HAP-1 (cell line): ENCODE measurements at regions not wholly inside any gene's neighbourhood (a gene's known extent, or its start where the extent isn't known, plus 50 kb on each side); places are given as distances from the start of the nearest gene placed in this dataset.

ENCODE experiments used
- DNase-seq, 2 experiments: peaks; one replicate each; pipeline ENCODE4 v3.0.0-alpha.2; 2016 to 2020; ENCODE audit warnings: low spot score in 2 of 2
- H3K27me3 ChIP-seq: fragments of 250-450 bp; sonication (Bioruptor Pico); 2 replicates; pipeline ENCODE4 v1.5.1; 2020; ENCODE audit warnings: low read depth, mild to moderate bottlenecking, moderate library complexity
- H3K36me3 ChIP-seq: fragments of 250-450 bp; sonication (Bioruptor Pico); replicated peaks from 2 replicates; pipeline ENCODE4 v1.5.1; 2020; ENCODE audit warnings: mild to moderate bottlenecking
- H3K4me1 ChIP-seq: fragments of 250-450 bp; sonication (Bioruptor Pico); 2 replicates; pipeline ENCODE4 v1.5.1; 2020; ENCODE audit warnings: mild to moderate bottlenecking
- H3K4me3 ChIP-seq: fragments of 250-450 bp; sonication (Bioruptor Pico); 2 replicates; pipeline ENCODE4 v1.5.1; 2020; ENCODE audit warnings: mild to moderate bottlenecking, moderate library complexity
- H3K9me3 ChIP-seq: fragments of 250-450 bp; sonication (Bioruptor Pico); 2 replicates; pipeline ENCODE4 v1.5.1; 2020; ENCODE audit warnings: mild to moderate bottlenecking, moderate library complexity
- in situ Hi-C: fragments of 300-500 bp; cut with MboI; formaldehyde crosslinking; loops from 3 replicates; pipeline ENCODE4 v1.14.3; 2020; ENCODE audit warnings: low sequenced_read_pairs, inconsistent platforms, mixed read lengths

GRCh38 chr13:34765446-34766180, 176.5 kb upstream of the NBEA start:
- Histone ChIP-seq H3K9me3 (no peaks in the 10 kb centered on the region; the same call in 1 of the 2 replicates), H3K27me3 (no peaks in the 10 kb centered on the region), H3K4me1 (no peaks in the 10 kb centered on the region), H3K4me3 (no peak overlapping the region), H3K36me3 (no peaks in the 10 kb centered on the region)
- in situ Hi-C loops: no loop called here
- DNase-seq: no peak

GRCh38 chr13:34767778-34768177, 174.3 kb upstream of the NBEA start:
- H3K4me3 ChIP-seq: no peak overlapping the region
- H3K4me1 ChIP-seq: no peaks in the 10 kb centered on the region
- no peaks in the 10 kb centered on the region for H3K36me3 ChIP-seq
- in situ Hi-C loops: no loop called here
- H3K27me3 ChIP-seq: no peaks in the 10 kb centered on the region
- H3K9me3 ChIP-seq: no peaks in the 10 kb centered on the region; the same call in none of the 2 replicates
- no peak for DNase-seq

GRCh38 chr13:34772206-34772605, 169.9 kb upstream of the NBEA start:
- Histone ChIP-seq H3K4me1 (peaks cover 4% of the 10 kb centered on the region), H3K4me3 (no peak overlapping the region), H3K36me3 (no peaks in the 10 kb centered on the region), H3K9me3 (no peaks in the 10 kb centered on the region; the same call in 1 of the 2 replicates), H3K27me3 (no peaks in the 10 kb centered on the region)
- DNase-seq: no peak
- in situ Hi-C loops: no loop called here

- peaks cover 7% of the 10 kb centered on the region for H3K4me1 ChIP-seq
- H3K4me3 ChIP-seq: no peak overlapping the region
- no peaks in the 10 kb centered on the region for H3K36me3 ChIP-seq
- no peak for DNase-seq
- in situ Hi-C loops: no loop called here
- no peaks in the 10 kb centered on the region; the same call in 1 of the 2 replicates for H3K9me3 ChIP-seq
- H3K27me3 ChIP-seq: no peaks in the 10 kb centered on the region
Measured at GRCh38 chr13:34772881-34773280, 169.2 kb upstream of the NBEA start.

GRCh38 chr13:34776390-34776981, 165.6 kb upstream of the NBEA start:
- Histone ChIP-seq H3K4me3 (no peak overlapping the region), H3K36me3 (no peaks in the 10 kb centered on the region), H3K27me3 (no peaks in the 10 kb centered on the region), H3K9me3 (no peaks in the 10 kb centered on the region), H3K4me1 (peaks cover 7% of the 10 kb centered on the region)
- no peak for DNase-seq
- in situ Hi-C loops: no loop called here

GRCh38 chr13:34777089-34777913, 164.8 kb upstream of the NBEA start:
- H3K27me3 ChIP-seq: no peaks in the 10 kb centered on the region
- H3K4me1 ChIP-seq: peaks cover 7% of the 10 kb centered on the region
- in situ Hi-C loops: no loop called here
- H3K4me3 ChIP-seq: no peak overlapping the region
- DNase-seq: peak; percentile 11 to 19
- H3K9me3 ChIP-seq: no peaks in the 10 kb centered on the region
- H3K36me3 ChIP-seq: no peaks in the 10 kb centered on the region

- no peaks in the 10 kb centered on the region for H3K27me3 ChIP-seq
- no peaks in the 10 kb centered on the region for H3K36me3 ChIP-seq
- in situ Hi-C loops: no loop called here
- no peak for DNase-seq
- H3K9me3 ChIP-seq: no peaks in the 10 kb centered on the region
- no peak overlapping the region for H3K4me3 ChIP-seq
- peaks cover 7% of the 10 kb centered on the region for H3K4me1 ChIP-seq
Measured at GRCh38 chr13:34777914-34778303, 164.2 kb upstream of the NBEA start.

GRCh38 chr13:34779171-34779570, 162.9 kb upstream of the NBEA start:
- H3K36me3 ChIP-seq: no peaks in the 10 kb centered on the region
- H3K9me3 ChIP-seq: 0 out of 2 replicates have a peak, but pooled peaks cover 2% of the 10 kb centered on the region
- no peaks in the 10 kb centered on the region for H3K27me3 ChIP-seq
- in situ Hi-C loops: no loop called here
- no peak for DNase-seq
- H3K4me1 ChIP-seq: peaks cover 7% of the 10 kb centered on the region
- no peak overlapping the region for H3K4me3 ChIP-seq

- DNase-seq: no peak
- Histone ChIP-seq H3K36me3 (no peaks in the 10 kb centered on the region), H3K4me3 (no peak overlapping the region), H3K9me3 (no peaks in the 10 kb centered on the region; the same call in 1 of the 2 replicates), H3K4me1 (no peaks in the 10 kb centered on the region), H3K27me3 (no peaks in the 10 kb centered on the region)
- in situ Hi-C loops: no loop called here
Measured at GRCh38 chr13:34793301-34793700, 148.8 kb upstream of the NBEA start.

GRCh38 chr13:34803756-34804155, 138.3 kb upstream of the NBEA start:
- H3K4me1 ChIP-seq: no peaks in the 10 kb centered on the region

GRCh38 chr13:34805347-34805746, 136.7 kb upstream of the NBEA start:
- no peaks in the 10 kb centered on the region for H3K27me3 ChIP-seq
- no peaks in the 10 kb centered on the region for H3K4me1 ChIP-seq
- H3K9me3 ChIP-seq: no peaks in the 10 kb centered on the region
- H3K36me3 ChIP-seq: no peaks in the 10 kb centered on the region
- in situ Hi-C loops: no loop called here
- no peak overlapping the region for H3K4me3 ChIP-seq
- no peak for DNase-seq

More at GRCh38 chr13:34803756-34804155, 138.3 kb upstream of the NBEA start:
- Histone ChIP-seq H3K36me3 (no peaks in the 10 kb centered on the region), H3K4me3 (no peak overlapping the region), H3K9me3 (no peaks in the 10 kb centered on the region), H3K27me3 (no peaks in the 10 kb centered on the region)
- in situ Hi-C loops: no loop called here
- no peak for DNase-seq

GRCh38 chr13:34808649-34809048, 133.4 kb upstream of the NBEA start:
- DNase-seq: no peak
- Histone ChIP-seq H3K36me3 (no peaks in the 10 kb centered on the region), H3K27me3 (no peaks in the 10 kb centered on the region), H3K4me3 (no peak overlapping the region), H3K9me3 (peaks cover 3% of the 10 kb centered on the region; the same call in 1 of the 2 replicates), H3K4me1 (no peaks in the 10 kb centered on the region)
- in situ Hi-C loops: no loop called here

- H3K4me3 ChIP-seq: no peak overlapping the region
- H3K27me3 ChIP-seq: no peaks in the 10 kb centered on the region
- peaks cover 6% of the 10 kb centered on the region for H3K4me1 ChIP-seq
- in situ Hi-C loops: no loop called here
- H3K36me3 ChIP-seq: no peaks in the 10 kb centered on the region
- H3K9me3 ChIP-seq: peaks cover 3% of the 10 kb centered on the region; the same call in 1 of the 2 replicates
- DNase-seq: no peak
Measured at GRCh38 chr13:34810996-34811395, 131.1 kb upstream of the NBEA start.

GRCh38 chr13:34815526-34815925, 126.5 kb upstream of the NBEA start:
- no peaks in the 10 kb centered on the region for H3K36me3 ChIP-seq
- in situ Hi-C loops: no loop called here
- no peak for DNase-seq
- H3K4me3 ChIP-seq: no peak overlapping the region
- H3K27me3 ChIP-seq: no peaks in the 10 kb centered on the region
- H3K4me1 ChIP-seq: peaks cover 18% of the 10 kb centered on the region
- peaks cover 3% of the 10 kb centered on the region; the same call in 1 of the 2 replicates for H3K9me3 ChIP-seq
